H54 (cell line): ENCODE measurements at regions not wholly inside any gene's neighbourhood (a gene's known extent, or its start where the extent isn't known, plus 50 kb on each side); places are given as distances from the start of the nearest gene placed in this dataset.
A peak's percentile ranks its signal among the peaks of the same experiment; 100 is the strongest.
"Not testable (repeated sequence)": the region's sequence is repeated elsewhere in the genome, so short reads cannot be mapped to it uniquely, and the experiment has no call there.

ENCODE experiments used
- DNase-seq: peaks from one replicate; pipeline ENCODE4 v3.0.0; 2011; ENCODE audit warnings: low spot score, mixed read lengths; ENCODE audit not compliant: insufficient read length
- FAIRE-seq: peaks from 3 replicates; lab custom pipeline; 2011; peaks lifted over from hg19 to GRCh38; lab: Jason Lieb, UNC
- POLR2A ChIP-seq: IDR thresholded peaks from 2 replicates; pipeline ENCODE4 v1.6.1; 2011; ENCODE audit warnings: low read depth, mild to moderate bottlenecking, low read length

- not testable (repeated sequence) for FAIRE-seq, DNase-seq
Measured at GRCh38 chr2:97431169-97431725, 158.4 kb downstream of the ANKRD36B start.

- peak; percentile 41 for FAIRE-seq
- not testable (repeated sequence) for DNase-seq
Measured at GRCh38 chr2:97422376-97422775, 167.3 kb downstream of the ANKRD36B start.

DNA sequence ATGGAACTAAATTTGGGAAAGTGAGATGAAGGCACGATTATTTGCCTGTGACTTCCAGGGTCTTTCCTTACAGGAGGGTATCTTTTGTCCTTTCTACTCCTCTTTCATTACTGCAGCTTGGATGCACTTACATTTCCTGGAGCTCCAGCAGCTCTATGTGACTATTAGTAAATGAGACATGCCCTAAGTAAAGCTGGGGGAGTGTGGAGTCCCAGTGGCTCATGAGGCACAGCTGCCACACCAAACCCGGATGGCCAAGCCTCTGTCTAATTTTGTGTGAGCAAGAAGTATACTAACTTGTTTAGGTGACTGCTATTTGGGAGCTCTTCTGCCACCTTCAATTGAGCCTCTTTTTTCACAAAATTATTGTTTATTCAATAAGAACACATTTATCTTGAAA is 183.3 kb downstream of the ANKRD36B start:
- FAIRE-seq, DNase-seq: not testable (repeated sequence)

DNA sequence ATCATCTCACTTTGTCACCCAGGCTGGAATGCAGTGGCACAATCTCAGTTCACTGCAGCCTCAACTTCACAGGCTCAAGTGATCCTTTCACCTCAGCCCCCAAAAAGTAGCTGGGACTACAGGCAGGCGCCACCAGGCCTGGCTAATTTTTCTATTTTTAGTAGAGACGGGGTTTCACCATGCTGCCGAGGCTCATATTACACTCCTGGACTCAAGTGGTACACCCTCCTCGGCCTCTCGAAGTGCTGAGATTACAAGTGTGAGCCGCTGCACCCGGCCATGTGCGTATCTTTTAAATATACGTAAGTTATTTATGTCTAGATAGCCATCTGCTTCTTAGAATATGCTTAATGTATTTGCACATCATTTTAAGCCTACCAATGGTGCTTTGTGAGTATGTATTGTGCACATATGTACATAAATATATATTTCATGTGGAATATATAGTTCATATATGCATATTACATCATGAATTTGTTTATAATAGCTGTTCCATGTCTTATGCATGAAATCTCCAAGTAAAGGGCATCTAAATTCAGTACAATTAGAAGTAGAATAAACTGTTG is 184.4 kb downstream of the ANKRD36B start:
- FAIRE-seq, DNase-seq: not testable (repeated sequence)

GRCh38 chr2:97402678-97403077 is 187.0 kb downstream of the ANKRD36B start:
- FAIRE-seq, result peak; percentile 20
- DNase-seq, result not testable (repeated sequence)

DNA sequence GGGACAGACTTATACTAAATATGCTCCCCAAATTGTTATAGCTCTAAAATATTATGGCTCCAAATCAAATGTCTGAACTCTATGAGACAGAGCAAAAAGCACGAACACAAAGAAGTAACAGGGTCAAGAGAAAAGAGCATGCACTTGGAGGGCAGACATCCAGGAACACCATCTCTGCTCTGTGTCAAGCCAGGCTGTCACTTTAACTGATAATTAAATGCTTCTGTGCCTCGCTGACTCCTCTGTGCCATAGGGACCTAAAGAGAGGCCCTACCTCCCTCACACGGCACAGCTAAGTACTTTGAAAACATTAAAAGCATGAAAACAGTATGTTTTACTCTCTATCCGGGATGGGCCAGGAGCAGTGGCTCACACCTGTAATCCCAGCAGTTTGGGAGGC is 194.0 kb downstream of the ANKRD36B start:
- not testable (repeated sequence) for DNase-seq

GRCh38 chr2:97385803-97386202 is 203.9 kb downstream of the ANKRD36B start:
- FAIRE-seq, DNase-seq: not testable (repeated sequence)

More for the DNA sequence above, 194.0 kb downstream of the ANKRD36B start:
- FAIRE-seq, result not testable (repeated sequence)

DNA sequence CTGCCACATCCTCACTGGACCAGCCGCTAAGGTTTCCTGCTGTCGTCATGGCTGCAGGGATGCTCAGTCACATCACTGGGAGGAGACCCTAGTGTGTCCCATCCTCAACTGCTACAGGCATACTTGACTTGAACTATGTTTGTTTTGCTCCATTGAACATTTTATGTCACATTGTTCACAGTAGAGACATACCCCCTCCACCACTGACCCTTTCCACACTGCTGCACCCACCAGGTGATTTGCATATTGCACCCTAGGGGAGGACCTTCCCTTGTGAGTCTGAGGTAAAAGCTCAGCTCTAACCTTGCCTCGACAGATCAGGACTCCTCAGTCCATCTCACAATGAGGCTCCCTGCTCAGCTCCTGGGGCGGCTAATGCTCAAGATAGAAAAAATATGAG is 213.8 kb downstream of the ANKRD36B start:
- FAIRE-seq, DNase-seq: not testable (repeated sequence)

DNA sequence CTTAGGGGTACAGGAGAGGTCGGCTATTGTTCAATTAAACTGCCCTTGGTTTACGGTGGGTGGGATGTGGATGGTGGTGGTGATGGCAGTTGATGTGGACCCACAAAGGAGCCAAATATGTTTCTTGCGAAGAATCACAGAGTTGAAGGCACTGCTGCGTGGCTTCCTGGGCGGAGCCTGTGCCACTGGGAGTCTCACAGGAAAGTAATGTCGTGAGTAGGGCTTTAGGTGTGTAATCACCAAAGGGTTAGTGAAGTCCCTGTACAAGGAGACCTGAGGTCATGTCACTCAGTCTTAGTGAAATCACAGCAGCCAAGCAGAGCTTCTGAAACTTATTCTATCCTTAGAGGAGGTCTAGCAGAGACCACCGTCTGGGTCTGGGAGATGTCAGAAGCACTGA is 215.3 kb downstream of the ANKRD36B start:
- DNase-seq, FAIRE-seq: not testable (repeated sequence)

- FAIRE-seq, DNase-seq: not testable (repeated sequence)
Measured at GRCh38 chr2:97363159-97363558, 226.5 kb downstream of the ANKRD36B start.

- DNase-seq, result no peak
- no peak for FAIRE-seq
- TF ChIP-seq POLR2A, result no peak
Measured at GRCh38 chr2:97359861-97360584, 229.7 kb downstream of the ANKRD36B start.

GRCh38 chr2:97355887-97356286 is 233.8 kb downstream of the ANKRD36B start:
- FAIRE-seq, result no peak
- DNase-seq, result no peak
- TF ChIP-seq POLR2A, result no peak

DNA sequence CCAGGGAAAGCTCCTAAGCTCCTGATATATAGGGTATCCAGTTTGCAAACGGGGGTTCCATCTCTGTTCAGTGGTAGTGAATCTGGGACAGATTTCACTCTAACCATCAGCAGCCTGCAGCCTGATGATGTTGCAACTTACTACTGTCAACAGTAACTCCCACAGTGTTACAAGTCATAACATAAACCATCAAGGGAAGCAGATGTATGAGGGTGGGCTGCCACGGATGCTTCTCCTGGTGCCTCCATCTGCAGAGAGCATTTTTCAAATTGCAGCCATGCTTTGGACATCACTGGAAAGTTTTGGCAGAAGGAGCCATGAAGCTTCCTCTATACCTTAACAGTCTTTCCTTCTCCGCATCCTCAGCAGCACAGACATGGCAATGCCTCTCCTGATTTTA is 234.5 kb downstream of the ANKRD36B start:
- DNase-seq (no peak), FAIRE-seq (no peak)
- no peak for TF ChIP-seq POLR2A

- FAIRE-seq, result no peak
- DNase-seq, result no peak
- no peak for TF ChIP-seq POLR2A
Measured at GRCh38 chr2:97354576-97354975, 235.1 kb downstream of the ANKRD36B start.

DNA sequence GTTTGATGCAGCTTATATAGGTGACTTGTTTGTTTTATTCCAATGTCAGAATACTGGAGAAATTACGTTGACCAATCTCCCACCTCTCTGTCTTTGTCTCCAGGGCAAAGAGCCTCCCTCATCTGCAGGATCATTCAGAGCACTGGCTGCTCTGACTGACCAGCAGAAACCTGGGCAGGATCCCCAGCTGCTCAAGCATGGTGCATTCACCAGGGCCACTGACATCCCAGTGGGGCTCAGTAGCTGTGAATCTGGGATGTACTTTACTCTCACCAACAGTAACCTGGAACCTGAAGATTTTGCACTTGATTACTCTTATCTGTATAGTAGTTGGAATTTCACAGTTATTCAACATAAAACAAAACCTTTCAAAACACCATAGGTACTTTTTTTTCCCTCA is 235.9 kb downstream of the ANKRD36 start:
- FAIRE-seq, result no peak
- no peak for TF ChIP-seq POLR2A
- no peak for DNase-seq
